ENCODE measurements at regions not wholly inside any gene's neighbourhood (a gene's known extent, or its start where the extent isn't known, plus 50 kb on each side); places are given as distances from the start of the nearest gene placed in this dataset.

- TF ChIP-seq CTCF (conservative IDR thresholded peaks at IDR 0.05; ENCODE audit: low read length) = no peak
- TF ChIP-seq EZH2phosphoT487 (IDR thresholded peaks at IDR 0.05; ENCODE audit: borderline replicate concordance, low read depth, low read length) = no peak
Measured at GRCh38 chr11:45572354-45573123, 92.9 kb downstream of the CHST1 start.
